ENCODE measurements at regions not wholly inside any gene's neighbourhood (a gene's known extent, or its start where the extent isn't known, plus 50 kb on each side); places are given as distances from the start of the nearest gene placed in this dataset.

DNA sequence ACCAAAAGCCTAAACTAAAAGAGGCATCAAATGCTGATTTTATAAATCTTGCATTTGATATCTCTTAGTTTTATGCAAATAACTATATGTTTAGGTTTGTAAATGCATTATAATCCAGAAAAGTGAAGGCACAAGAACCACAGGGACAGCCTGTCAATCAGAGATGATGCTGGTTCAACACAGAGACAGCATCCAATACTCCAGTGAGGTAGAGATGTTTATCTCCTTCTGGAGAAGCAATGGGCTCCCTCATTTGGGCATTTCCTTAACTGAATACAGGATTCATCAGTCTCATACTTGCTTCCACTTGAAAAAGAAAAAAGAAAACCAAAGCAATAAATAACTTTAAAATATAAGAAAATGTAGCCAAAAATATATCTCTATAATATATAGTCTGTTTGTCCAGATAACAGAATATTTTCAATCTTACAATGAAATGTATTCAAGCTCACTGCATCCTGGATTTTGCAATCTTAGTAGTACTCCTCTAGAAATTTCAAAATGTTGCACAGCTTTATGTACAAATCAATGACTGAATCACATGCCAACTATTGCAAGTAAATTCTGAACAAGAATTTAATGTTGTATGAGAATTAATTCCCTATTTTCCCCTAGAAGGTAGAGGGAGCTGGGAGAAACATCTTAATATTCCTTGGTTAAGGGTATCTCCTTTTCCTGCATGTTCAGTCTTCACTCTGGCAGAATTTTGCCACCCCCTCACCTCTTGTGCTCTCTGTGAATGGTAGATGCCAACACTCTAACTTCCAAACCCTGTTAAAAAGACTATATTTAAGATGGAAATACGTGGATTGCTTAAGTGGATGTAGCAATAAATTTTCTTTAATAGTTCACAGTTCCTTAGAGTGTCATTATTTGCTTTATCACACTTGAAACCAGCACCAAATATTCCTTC lies 191.1 kb upstream of the GAS1 start:
- DNase-seq (ENCODE audit: low spot score) = no peak
- Mint-ChIP-seq H3K27ac (no peak overlapping the region), H3K4me3 (ENCODE audit: low read depth) (no peak overlapping the region), H3K4me1 (ENCODE audit: low read depth) (no peaks in the 10 kb centered on the region), H3K27me3 (ENCODE audit: low read depth) (no peaks in the 10 kb centered on the region), H3K36me3 (ENCODE audit: low read depth) (no peaks in the 10 kb centered on the region), H3K9me3 (no peaks in the 10 kb centered on the region)
- intact Hi-C loops (cut with micrococcal nuclease) = no loop called here

DNA sequence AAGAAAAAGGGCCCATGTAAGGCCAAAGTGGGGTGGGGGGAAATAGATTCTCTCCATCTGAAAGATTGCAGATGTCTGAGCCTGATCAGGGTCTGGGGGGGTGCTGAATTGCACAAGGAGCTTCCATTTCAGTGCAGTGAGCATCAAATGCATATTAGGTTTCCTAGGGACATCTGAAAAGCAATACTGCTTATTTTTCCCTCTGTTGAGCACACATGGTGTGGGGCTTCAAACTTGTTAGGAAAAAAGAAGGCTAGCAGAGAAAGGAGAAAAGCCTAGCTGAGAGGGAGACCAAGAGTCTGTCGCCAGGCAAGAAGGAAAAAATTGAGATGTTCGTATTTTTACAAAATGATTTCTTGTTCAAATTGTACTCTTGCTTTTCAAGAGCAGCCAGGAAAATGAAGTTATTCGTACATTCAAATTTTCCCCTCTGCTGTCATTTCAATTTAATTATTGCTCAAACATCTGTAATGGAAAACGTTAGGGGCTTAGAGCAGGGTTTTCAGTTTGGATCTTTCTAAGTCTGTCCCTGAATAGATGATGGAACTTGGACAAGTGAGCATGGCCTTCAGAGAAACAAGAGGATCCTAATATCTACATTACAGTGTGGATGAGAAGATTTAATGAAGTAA lies 191.9 kb upstream of the GAS1 start:
- H3K27me3 Mint-ChIP-seq (ENCODE audit: low read depth) = no peaks in the 10 kb centered on the region
- intact Hi-C loops (cut with micrococcal nuclease) = no loop called here
- H3K4me3 Mint-ChIP-seq (ENCODE audit: low read depth) = no peak overlapping the region
- no peaks in the 10 kb centered on the region for H3K36me3 Mint-ChIP-seq (ENCODE audit: low read depth)
- H3K9me3 Mint-ChIP-seq = no peaks in the 10 kb centered on the region
- H3K4me1 Mint-ChIP-seq (ENCODE audit: low read depth) = no peaks in the 10 kb centered on the region
- H3K27ac Mint-ChIP-seq = no peak overlapping the region
- no peak for DNase-seq (ENCODE audit: low spot score)

DNA sequence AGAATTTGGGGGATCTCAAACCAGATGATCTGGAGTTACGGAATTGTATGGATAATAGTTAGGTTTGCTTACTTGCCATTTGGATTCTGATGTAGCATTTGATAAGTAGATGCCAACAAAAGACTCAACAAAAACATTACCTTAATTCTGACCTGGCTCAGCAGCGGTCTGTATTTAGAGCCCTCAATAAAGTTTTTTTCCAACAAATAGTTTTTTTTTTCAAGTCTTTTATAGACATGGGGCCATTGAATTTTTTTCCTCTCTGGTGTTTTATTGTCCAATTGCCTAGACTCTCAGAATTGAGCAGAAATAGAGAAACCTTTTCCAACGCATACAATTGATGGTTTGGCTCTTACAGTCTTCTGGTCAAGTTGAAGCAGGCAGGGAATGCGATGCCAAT lies 192.8 kb upstream of the GAS1 start:
- intact Hi-C loops (cut with micrococcal nuclease) = no loop called here
- Mint-ChIP-seq H3K27me3 (ENCODE audit: low read depth) (no peaks in the 10 kb centered on the region), H3K4me1 (ENCODE audit: low read depth) (no peaks in the 10 kb centered on the region), H3K36me3 (ENCODE audit: low read depth) (no peaks in the 10 kb centered on the region), H3K4me3 (ENCODE audit: low read depth) (no peak overlapping the region), H3K27ac (no peak overlapping the region), H3K9me3 (no peaks in the 10 kb centered on the region)
- DNase-seq (ENCODE audit: low spot score) = no peak

DNA sequence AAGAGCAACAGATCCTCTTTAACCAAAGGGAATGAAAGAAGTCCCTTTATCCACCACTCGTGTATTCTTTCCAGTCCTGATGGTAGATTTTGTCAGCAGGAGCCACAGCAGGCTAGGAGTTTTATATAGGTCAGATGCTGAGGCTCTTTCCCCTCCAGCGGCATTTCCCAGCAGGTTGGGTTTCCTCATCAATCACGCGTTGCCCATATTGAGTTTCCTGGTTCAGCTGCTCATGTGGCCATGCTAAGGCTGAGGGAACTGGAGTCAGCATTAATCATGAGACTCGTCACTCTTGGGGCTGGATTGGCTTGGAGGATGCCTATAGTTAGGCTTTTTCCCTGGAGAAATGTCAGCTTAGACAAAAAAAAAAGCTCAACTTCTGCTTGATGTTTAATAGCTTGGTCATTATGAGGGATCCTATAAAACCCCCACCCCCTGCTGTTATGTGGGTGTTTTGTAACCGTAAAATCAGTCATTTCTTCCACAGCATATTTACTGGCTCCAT lies 193.4 kb upstream of the GAS1 start:
- Mint-ChIP-seq H3K27ac (no peak overlapping the region), H3K27me3 (ENCODE audit: low read depth) (peaks cover 2% of the 10 kb centered on the region), H3K4me3 (ENCODE audit: low read depth) (no peak overlapping the region), H3K4me1 (ENCODE audit: low read depth) (no peaks in the 10 kb centered on the region), H3K9me3 (no peaks in the 10 kb centered on the region), H3K36me3 (ENCODE audit: low read depth) (no peaks in the 10 kb centered on the region)
- intact Hi-C loops (cut with micrococcal nuclease) = no loop called here
- no peak for DNase-seq (ENCODE audit: low spot score)

DNA sequence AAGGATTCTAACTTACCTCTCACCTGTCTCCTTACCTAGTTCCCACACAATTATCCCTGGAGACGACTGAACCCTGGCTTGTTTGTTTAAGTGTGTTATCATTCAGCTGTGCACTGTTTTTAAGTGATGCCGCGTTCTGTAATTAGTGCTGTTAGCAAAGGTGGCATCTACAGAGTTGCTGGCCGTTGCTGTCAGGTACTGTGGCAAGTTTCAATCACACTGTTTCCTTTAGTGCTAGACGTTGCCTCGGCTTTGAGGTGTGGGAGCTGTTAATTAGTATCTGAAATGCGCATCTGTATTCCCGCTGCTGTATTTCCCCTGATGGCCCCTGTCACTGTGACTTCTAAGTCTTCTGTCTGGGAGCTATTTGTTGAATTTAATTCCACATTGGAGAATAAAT lies 193.8 kb upstream of the GAS1 start:
- Mint-ChIP-seq H3K27ac (no peak overlapping the region), H3K9me3 (no peaks in the 10 kb centered on the region), H3K27me3 (ENCODE audit: low read depth) (peaks cover 4% of the 10 kb centered on the region), H3K36me3 (ENCODE audit: low read depth) (no peaks in the 10 kb centered on the region), H3K4me1 (ENCODE audit: low read depth) (no peaks in the 10 kb centered on the region), H3K4me3 (ENCODE audit: low read depth) (no peak overlapping the region)
- no peak for DNase-seq (ENCODE audit: low spot score)
- intact Hi-C loops (cut with micrococcal nuclease) = no loop called here

DNA sequence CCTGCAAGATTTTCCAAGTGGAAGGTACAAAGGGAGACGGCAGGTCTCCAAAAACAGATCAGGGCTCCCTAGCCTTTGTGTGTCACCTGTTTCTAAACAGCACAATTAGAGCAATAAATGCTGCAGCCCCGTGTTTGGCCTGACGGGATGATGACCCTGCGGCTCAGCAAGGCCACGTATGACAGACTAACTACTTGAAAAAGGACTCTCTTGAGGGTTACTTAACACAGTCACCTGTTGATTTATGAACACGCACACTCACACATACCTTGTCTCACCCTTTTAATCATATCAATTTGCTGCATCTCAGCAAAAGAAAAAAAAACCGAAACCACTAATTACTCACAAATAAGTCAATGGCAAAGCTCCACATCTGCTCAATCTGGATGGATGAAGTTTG lies 199.6 kb upstream of the GAS1 start:
- DNase-seq (ENCODE audit: low spot score) = no peak
- intact Hi-C loops (cut with micrococcal nuclease) = no loop called here
- H3K9me3 Mint-ChIP-seq = no peaks in the 10 kb centered on the region
- H3K27me3 Mint-ChIP-seq (ENCODE audit: low read depth) = peaks cover 23% of the 10 kb centered on the region
- no peak overlapping the region for H3K4me3 Mint-ChIP-seq (ENCODE audit: low read depth)
- no peaks in the 10 kb centered on the region for H3K36me3 Mint-ChIP-seq (ENCODE audit: low read depth)
- no peak overlapping the region for H3K27ac Mint-ChIP-seq
- H3K4me1 Mint-ChIP-seq (ENCODE audit: low read depth) = no peaks in the 10 kb centered on the region

DNA sequence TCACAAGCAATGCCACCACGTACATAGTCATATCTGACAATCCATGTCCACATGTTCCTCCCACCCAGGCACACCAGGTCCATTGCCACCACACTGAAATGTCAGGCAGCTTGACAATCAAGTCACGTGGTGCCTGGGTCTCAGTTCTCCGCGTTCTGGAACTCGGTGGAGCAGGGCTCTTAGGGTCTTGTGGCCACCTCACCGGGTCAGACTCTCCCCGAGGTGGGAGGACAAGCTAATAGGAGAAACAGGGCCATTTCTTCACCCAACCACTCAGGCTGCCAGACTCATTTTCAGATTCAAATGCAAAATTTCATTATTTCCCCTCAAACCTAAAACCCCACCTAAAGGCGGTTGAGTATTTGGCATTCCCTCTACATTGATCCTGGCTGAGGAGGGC lies 200.5 kb upstream of the GAS1 start:
- intact Hi-C loops (cut with micrococcal nuclease) = no loop called here
- DNase-seq (ENCODE audit: low spot score) = no peak
- Mint-ChIP-seq H3K9me3 (no peaks in the 10 kb centered on the region), H3K27ac (no peak overlapping the region), H3K36me3 (ENCODE audit: low read depth) (no peaks in the 10 kb centered on the region), H3K4me3 (ENCODE audit: low read depth) (no peak overlapping the region), H3K27me3 (ENCODE audit: low read depth) (peaks cover 23% of the 10 kb centered on the region), H3K4me1 (ENCODE audit: low read depth) (no peaks in the 10 kb centered on the region)

DNA sequence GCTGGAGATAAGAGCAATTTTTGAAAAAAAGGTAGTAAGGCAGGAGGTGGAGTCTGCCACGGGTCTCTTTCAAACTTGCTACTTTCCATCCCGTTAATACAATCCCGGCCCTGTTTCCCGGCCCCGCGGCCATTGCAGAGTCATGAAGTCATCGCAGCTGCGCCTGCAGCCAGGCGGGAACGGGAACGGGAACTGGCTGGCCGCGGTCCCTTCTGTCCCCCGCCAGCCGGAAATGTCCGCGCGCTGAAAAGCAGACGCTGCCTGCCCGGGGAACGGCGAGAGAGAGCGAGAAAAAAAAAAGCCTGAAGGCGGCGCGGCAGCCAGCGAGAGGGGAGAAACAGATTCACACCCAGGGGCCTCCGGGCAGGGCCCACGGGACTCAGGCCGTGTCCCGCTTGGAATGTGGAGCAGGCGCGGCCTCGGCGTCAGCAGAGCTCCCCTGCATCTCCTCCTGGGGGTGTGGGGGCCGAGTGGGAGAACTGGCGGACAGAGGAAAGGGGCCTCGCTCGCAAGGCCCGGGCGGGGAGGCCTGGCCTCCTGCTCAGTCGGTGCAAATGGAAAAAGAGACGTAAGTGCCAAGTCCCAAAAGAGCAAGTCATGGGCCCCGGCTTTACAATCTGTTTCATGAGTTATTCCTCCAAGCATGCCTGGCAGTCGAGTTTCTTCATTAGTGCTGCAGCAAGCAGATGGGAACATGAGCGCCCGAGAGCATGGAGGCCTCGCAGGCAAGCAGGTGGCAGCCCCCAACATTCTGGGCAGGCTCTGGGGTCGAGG lies 201.2 kb upstream of the GAS1 start:
- H3K4me3 Mint-ChIP-seq (ENCODE audit: low read depth) = no peak overlapping the region
- no peak overlapping the region for H3K27ac Mint-ChIP-seq
- intact Hi-C loops (cut with micrococcal nuclease) = no loop called here
- H3K27me3 Mint-ChIP-seq (ENCODE audit: low read depth) = peaks cover 23% of the 10 kb centered on the region
- H3K9me3 Mint-ChIP-seq = no peaks in the 10 kb centered on the region
- DNase-seq (ENCODE audit: low spot score) = no peak
- H3K4me1 Mint-ChIP-seq (ENCODE audit: low read depth) = no peaks in the 10 kb centered on the region
- H3K36me3 Mint-ChIP-seq (ENCODE audit: low read depth) = no peaks in the 10 kb centered on the region

DNA sequence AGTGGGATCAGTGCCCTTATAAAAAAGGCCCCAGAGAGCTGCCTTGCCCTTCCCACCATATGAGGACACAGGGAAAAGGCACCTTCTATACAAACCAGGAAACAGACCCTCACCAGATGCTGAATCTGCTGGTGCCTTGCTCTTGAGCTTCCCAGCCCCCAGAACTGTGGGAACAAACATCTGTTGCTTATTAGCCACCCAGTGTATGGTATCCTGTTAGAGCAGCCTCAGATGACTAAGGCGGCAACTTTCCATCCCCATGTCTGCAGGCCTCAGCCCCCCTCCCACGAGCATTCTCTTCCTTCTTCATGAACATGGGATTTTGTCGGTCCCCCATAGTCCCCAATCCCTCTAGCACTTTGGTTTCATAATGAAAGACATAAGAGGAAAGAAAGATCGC lies 202.5 kb upstream of the GAS1 start:
- H3K36me3 Mint-ChIP-seq (ENCODE audit: low read depth) = no peaks in the 10 kb centered on the region
- H3K4me3 Mint-ChIP-seq (ENCODE audit: low read depth) = no peak overlapping the region
- no peak for DNase-seq (ENCODE audit: low spot score)
- no peaks in the 10 kb centered on the region for H3K9me3 Mint-ChIP-seq
- intact Hi-C loops (cut with micrococcal nuclease) = no loop called here
- no peak overlapping the region for H3K27ac Mint-ChIP-seq
- peaks cover 23% of the 10 kb centered on the region for H3K27me3 Mint-ChIP-seq (ENCODE audit: low read depth)
- H3K4me1 Mint-ChIP-seq (ENCODE audit: low read depth) = no peaks in the 10 kb centered on the region

DNA sequence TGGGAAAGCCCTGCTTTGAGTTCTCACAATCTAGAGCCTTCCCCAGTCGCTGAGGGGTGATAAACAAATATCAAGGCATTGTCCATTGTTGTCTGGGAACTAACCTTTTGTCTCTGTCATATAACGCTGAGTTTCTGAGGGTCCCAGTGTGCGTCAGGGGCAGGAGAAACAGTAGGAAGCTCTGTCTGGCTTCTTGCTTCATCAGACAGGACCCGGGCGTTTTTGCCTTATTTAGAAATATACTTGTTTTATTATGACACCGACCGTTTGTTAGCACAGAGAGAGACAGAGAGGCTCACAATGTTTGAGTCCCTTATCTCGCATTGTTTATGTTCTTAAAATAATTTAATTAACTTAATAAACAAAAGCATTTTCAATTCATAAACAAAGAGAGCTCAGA lies 204.9 kb upstream of the GAS1 start:
- no peaks in the 10 kb centered on the region for H3K36me3 Mint-ChIP-seq (ENCODE audit: low read depth)
- H3K4me1 Mint-ChIP-seq (ENCODE audit: low read depth) = no peaks in the 10 kb centered on the region
- no peak overlapping the region for H3K4me3 Mint-ChIP-seq (ENCODE audit: low read depth)
- intact Hi-C loops (cut with micrococcal nuclease) = no loop called here
- H3K9me3 Mint-ChIP-seq = no peaks in the 10 kb centered on the region
- DNase-seq (ENCODE audit: low spot score) = no peak
- H3K27me3 Mint-ChIP-seq (ENCODE audit: low read depth) = peaks cover 14% of the 10 kb centered on the region
- no peak overlapping the region for H3K27ac Mint-ChIP-seq

DNA sequence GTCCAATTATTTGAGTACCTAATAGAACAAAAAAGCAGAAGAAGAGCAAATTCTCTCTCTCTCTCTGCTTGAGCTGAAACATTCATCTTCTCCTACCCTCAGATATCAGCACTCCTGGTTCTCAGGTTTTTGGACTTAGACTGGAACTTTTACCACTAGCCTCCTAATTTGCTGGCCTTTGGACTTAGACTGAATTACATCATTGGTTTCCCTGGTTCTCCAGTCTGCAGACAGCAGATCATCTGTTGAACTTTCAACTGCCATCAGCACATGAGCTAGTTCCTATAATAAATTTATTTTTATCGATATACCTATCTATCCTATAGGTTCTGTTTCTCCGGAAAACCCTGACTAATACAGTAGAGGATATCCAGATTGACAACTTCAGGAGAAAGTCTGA lies 208.9 kb upstream of the GAS1 start:
- no peaks in the 10 kb centered on the region for H3K36me3 Mint-ChIP-seq (ENCODE audit: low read depth)
- no peak for DNase-seq (ENCODE audit: low spot score)
- no peak overlapping the region for H3K4me3 Mint-ChIP-seq (ENCODE audit: low read depth)
- no peaks in the 10 kb centered on the region for H3K9me3 Mint-ChIP-seq
- no peak overlapping the region for H3K27ac Mint-ChIP-seq
- H3K4me1 Mint-ChIP-seq (ENCODE audit: low read depth) = no peaks in the 10 kb centered on the region
- H3K27me3 Mint-ChIP-seq (ENCODE audit: low read depth) = no peaks in the 10 kb centered on the region
- intact Hi-C loops (cut with micrococcal nuclease) = no loop called here

DNA sequence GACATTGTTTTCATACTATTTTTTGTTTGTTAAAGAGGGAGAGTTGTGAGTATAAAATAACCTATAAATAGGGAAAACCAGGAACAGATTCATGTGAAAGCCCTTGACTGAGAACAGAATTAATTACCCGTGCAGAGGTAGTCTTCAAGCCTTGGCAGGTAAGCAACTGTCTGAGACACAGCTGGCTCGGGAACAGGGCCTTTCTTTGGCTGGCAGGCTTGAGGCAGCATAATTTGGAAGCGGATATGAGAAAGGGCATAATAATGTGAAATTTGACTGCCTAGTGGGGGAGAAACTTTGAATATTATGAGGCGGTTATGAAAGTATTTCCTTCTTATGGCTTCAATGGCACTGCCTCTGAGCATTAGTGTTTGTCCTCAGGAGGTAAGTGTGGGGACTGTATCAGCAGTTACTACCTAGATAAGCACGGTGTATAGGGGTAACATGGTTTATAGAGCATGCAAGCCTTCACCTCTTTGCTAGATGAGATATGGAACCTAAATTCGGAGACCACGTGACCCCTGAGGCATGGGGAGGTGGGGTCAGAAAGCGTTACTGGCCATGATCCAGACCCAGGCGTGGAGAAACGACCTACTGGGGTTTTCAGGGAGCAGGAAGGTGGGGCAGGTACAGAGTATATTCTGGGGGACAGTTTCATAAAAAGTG lies 210.2 kb upstream of the GAS1 start:
- intact Hi-C loops (cut with micrococcal nuclease) = no loop called here
- Mint-ChIP-seq H3K4me3 (ENCODE audit: low read depth) (no peak overlapping the region), H3K9me3 (no peaks in the 10 kb centered on the region), H3K36me3 (ENCODE audit: low read depth) (no peaks in the 10 kb centered on the region), H3K27ac (no peak overlapping the region), H3K4me1 (ENCODE audit: low read depth) (no peaks in the 10 kb centered on the region), H3K27me3 (ENCODE audit: low read depth) (no peaks in the 10 kb centered on the region)
- no peak for DNase-seq (ENCODE audit: low spot score)

Data from activated T-helper 2 cell treated with anti-CD3 and anti-CD28 coated beads, Interferon-gamma antibody, Interleukin-2, Interleukin-4, amounts not matched to agents 10 μg/mL and 5 μg/mL and 100 μg/mL, durations not matched to agents 14 hours and 24 hours and 36 hours (primary cell).